Skin epidermis (tissue), 12 donors: ENCODE measurements at regions not wholly inside any gene's neighbourhood (a gene's known extent, or its start where the extent isn't known, plus 50 kb on each side); places are given as distances from the start of the nearest gene placed in this dataset.
"Not testable (repeated sequence)": the region's sequence is repeated elsewhere in the genome, so short reads cannot be mapped to it uniquely, and the experiment has no call there.

ENCODE experiments used
- H3K27ac ChIP-seq, 21 experiments: fragments of 200-600 bp; sonication (generic) in 11 of 21; one replicate each; pipeline ENCODE4 v1.5.0; 2020; ENCODE audit warnings: mild to moderate bottlenecking in 3 of 21, inconsistent platforms in 2 of 21, moderate library complexity in 2 of 21
- H3K4me3 ChIP-seq, 7 experiments: fragments of 200-600 bp; sonication (generic) in 2 of 7; one replicate each; pipeline ENCODE4 v1.5.0; 2020; ENCODE audit warnings: inconsistent platforms in 2 of 7, mild to moderate bottlenecking in 2 of 7, moderate library complexity in 1 of 7

- no peak overlapping the region for H3K27ac ChIP-seq
- no peak overlapping the region for H3K4me3 ChIP-seq
Observed at GRCh38 chr1:30475201-30475600, 248.2 kb downstream of the MATN1 start.

GRCh38 chr1:30474818-30475200 lies 248.6 kb downstream of the MATN1 start:
- no peak overlapping the region for H3K4me3 ChIP-seq
- H3K27ac ChIP-seq: no peak overlapping the region

GRCh38 chr1:30473922-30474817 lies 249.2 kb downstream of the MATN1 start:
- H3K4me3 ChIP-seq: no peak overlapping the region
- no peak overlapping the region for H3K27ac ChIP-seq

GRCh38 chr1:30472526-30472925 lies 250.9 kb downstream of the MATN1 start:
- no peak overlapping the region for H3K27ac ChIP-seq
- H3K4me3 ChIP-seq: no peak overlapping the region

GRCh38 chr1:30472009-30472408 lies 251.4 kb downstream of the MATN1 start:
- H3K27ac ChIP-seq: no peak overlapping the region
- H3K4me3 ChIP-seq: no peak overlapping the region

GRCh38 chr1:30471307-30471706 lies 252.1 kb downstream of the MATN1 start:
- Histone ChIP-seq H3K4me3 (no peak overlapping the region), H3K27ac (no peak overlapping the region)

GRCh38 chr1:30469426-30469825 lies 254.0 kb downstream of the MATN1 start:
- H3K27ac ChIP-seq: no peak overlapping the region
- no peak overlapping the region for H3K4me3 ChIP-seq

- Histone ChIP-seq H3K27ac (no peak overlapping the region), H3K4me3 (no peak overlapping the region)
Observed at GRCh38 chr1:30467101-30467500, 256.3 kb downstream of the MATN1 start.

GRCh38 chr1:30466610-30467009 lies 256.8 kb downstream of the MATN1 start:
- H3K27ac ChIP-seq: no peak overlapping the region
- no peak overlapping the region for H3K4me3 ChIP-seq

GRCh38 chr1:30466026-30466425 lies 257.4 kb downstream of the MATN1 start:
- Histone ChIP-seq H3K4me3 (no peak overlapping the region), H3K27ac (no peak overlapping the region)

- Histone ChIP-seq H3K4me3 (no peak overlapping the region), H3K27ac (no peak overlapping the region)
Observed at GRCh38 chr1:30465096-30465495, 258.3 kb downstream of the MATN1 start.

- Histone ChIP-seq H3K27ac (no peak overlapping the region), H3K4me3 (no peak overlapping the region)
Observed at GRCh38 chr1:30464187-30464617, 259.2 kb downstream of the MATN1 start.

- H3K27ac ChIP-seq: no peak overlapping the region
- H3K4me3 ChIP-seq: no peak overlapping the region
Observed at GRCh38 chr1:30462826-30463425, 260.5 kb downstream of the MATN1 start.

GRCh38 chr1:30462166-30462565 lies 261.2 kb downstream of the MATN1 start:
- Histone ChIP-seq H3K27ac (no peak overlapping the region), H3K4me3 (no peak overlapping the region)

GRCh38 chr1:30461640-30462039 lies 261.7 kb downstream of the MATN1 start:
- Histone ChIP-seq H3K4me3 (no peak overlapping the region), H3K27ac (no peak overlapping the region)

GRCh38 chr1:30460661-30461060 lies 262.7 kb downstream of the MATN1 start:
- Histone ChIP-seq H3K4me3 (no peak overlapping the region), H3K27ac (no peak overlapping the region)

- not testable (repeated sequence) for H3K27ac ChIP-seq, H3K4me3 ChIP-seq
Observed at GRCh38 chr1:30458730-30459485, 264.5 kb downstream of the MATN1 start.

GRCh38 chr1:30452925-30453324 lies 270.5 kb downstream of the MATN1 start:
- H3K4me3 ChIP-seq: no peak overlapping the region
- no peak overlapping the region for H3K27ac ChIP-seq

GRCh38 chr1:30452170-30452569 lies 271.2 kb downstream of the MATN1 start:
- Histone ChIP-seq H3K27ac (no peak overlapping the region), H3K4me3 (no peak overlapping the region)

- H3K27ac ChIP-seq: no peak overlapping the region
- no peak overlapping the region for H3K4me3 ChIP-seq
Observed at GRCh38 chr1:30451532-30452125, 271.8 kb downstream of the MATN1 start.
